ENCODE measurements at regions not wholly inside any gene's neighbourhood (a gene's known extent, or its start where the extent isn't known, plus 50 kb on each side); places are given as distances from the start of the nearest gene placed in this dataset.

GRCh38 chr20:55173601-55174000, 698.2 kb downstream of the DOK5 start:
- Histone ChIP-seq H3K27ac (no peak overlapping the region), H4K20me1 (no peaks in the 10 kb centered on the region), H3K9ac (no peak overlapping the region), H3K4me2 (no peak overlapping the region), H3K4me1 (peaks cover 0 to 17% (median 0%) of the 10 kb centered on the region in 10 experiments; a peak in 7 of 20 replicates), H3K36me3 (no peaks in the 10 kb centered on the region), H3K27me3 (no peaks in the 10 kb centered on the region), H3K4me3 (no peak overlapping the region), H3K9me3 (replicated peaks in 1 of 11) (no peaks in the 10 kb centered on the region)
- no peak for TF ChIP-seq Cebpa-rat (IDR thresholded peaks at IDR 0.05)

GRCh38 chr20:55172310-55173002, 697.1 kb downstream of the DOK5 start:
- Histone ChIP-seq H3K9ac (no peak overlapping the region), H4K20me1 (no peaks in the 10 kb centered on the region), H3K4me2 (no peak overlapping the region), H3K4me3 (no peak overlapping the region), H3K27ac (no peak overlapping the region), H3K27me3 (no peaks in the 10 kb centered on the region), H3K9me3 (replicated peaks in 1 of 11) (no peaks in the 10 kb centered on the region), H3K36me3 (no peaks in the 10 kb centered on the region), H3K4me1 (peaks cover 0 to 13% (median 0%) of the 10 kb centered on the region in 10 experiments; a peak in 7 of 20 replicates)
- no peak for TF ChIP-seq Cebpa-rat (IDR thresholded peaks at IDR 0.05)

- Histone ChIP-seq H3K27ac (no peak overlapping the region), H3K9me3 (replicated peaks in 1 of 11) (no peaks in the 10 kb centered on the region), H3K36me3 (no peaks in the 10 kb centered on the region), H3K4me1 (no peaks in the 10 kb centered on the region), H3K9ac (no peak overlapping the region), H3K4me2 (no peak overlapping the region), H4K20me1 (no peaks in the 10 kb centered on the region), H3K4me3 (no peak overlapping the region), H3K27me3 (no peaks in the 10 kb centered on the region)
- TF ChIP-seq Cebpa-rat (IDR thresholded peaks at IDR 0.05): no peak
These were observed 690.7 kb downstream of the DOK5 start for GRCh38 chr20:55166063-55166462.

- Histone ChIP-seq H3K27ac (no peak overlapping the region), H3K9me3 (replicated peaks in 1 of 11) (no peaks in the 10 kb centered on the region), H3K4me3 (no peak overlapping the region), H4K20me1 (no peaks in the 10 kb centered on the region), H3K9ac (no peak overlapping the region), H3K27me3 (no peaks in the 10 kb centered on the region), H3K36me3 (no peaks in the 10 kb centered on the region), H3K4me2 (no peak overlapping the region), H3K4me1 (no peaks in the 10 kb centered on the region)
- no peak for TF ChIP-seq Cebpa-rat (IDR thresholded peaks at IDR 0.05)
These were observed 685.6 kb downstream of the DOK5 start for GRCh38 chr20:55160996-55161395.

GRCh38 chr20:55160037-55160436, 684.6 kb downstream of the DOK5 start:
- Histone ChIP-seq H3K9ac (no peak overlapping the region), H3K36me3 (no peaks in the 10 kb centered on the region), H4K20me1 (no peaks in the 10 kb centered on the region), H3K4me3 (no peak overlapping the region), H3K27me3 (no peaks in the 10 kb centered on the region), H3K4me1 (no peaks in the 10 kb centered on the region), H3K9me3 (replicated peaks in 1 of 11) (no peaks in the 10 kb centered on the region), H3K4me2 (no peak overlapping the region), H3K27ac (no peak overlapping the region)
- no peak for TF ChIP-seq Cebpa-rat (IDR thresholded peaks at IDR 0.05)

- Histone ChIP-seq H3K36me3 (no peaks in the 10 kb centered on the region), H3K4me2 (no peak overlapping the region), H3K27ac (no peak overlapping the region), H3K9me3 (replicated peaks in 1 of 11) (no peaks in the 10 kb centered on the region), H3K4me3 (no peak overlapping the region), H3K27me3 (no peaks in the 10 kb centered on the region), H4K20me1 (no peaks in the 10 kb centered on the region), H3K9ac (no peak overlapping the region), H3K4me1 (no peaks in the 10 kb centered on the region)
- no peak for TF ChIP-seq Cebpa-rat (IDR thresholded peaks at IDR 0.05)
These were observed 683.8 kb downstream of the DOK5 start for GRCh38 chr20:55159230-55159629.

GRCh38 chr20:55158446-55158845, 683.1 kb downstream of the DOK5 start:
- Histone ChIP-seq H4K20me1 (no peaks in the 10 kb centered on the region), H3K9me3 (replicated peaks in 1 of 11) (peaks cover 0 to 4% (median 0%) of the 10 kb centered on the region in 11 experiments; a peak in 1 of 22 replicates), H3K9ac (no peak overlapping the region), H3K27me3 (no peaks in the 10 kb centered on the region), H3K4me2 (no peak overlapping the region), H3K4me1 (no peaks in the 10 kb centered on the region), H3K27ac (no peak overlapping the region), H3K36me3 (no peaks in the 10 kb centered on the region), H3K4me3 (no peak overlapping the region)
- no peak for TF ChIP-seq Cebpa-rat (IDR thresholded peaks at IDR 0.05)

- H4K20me1 ChIP-seq: no peaks in the 10 kb centered on the region
- H3K9ac ChIP-seq: no peak overlapping the region
These were observed 680.0 kb downstream of the DOK5 start for GRCh38 chr20:55155360-55155759.

GRCh38 chr20:55153001-55153645, 677.7 kb downstream of the DOK5 start:
- Histone ChIP-seq H3K9me3 (replicated peaks in 1 of 11) (peaks cover 0 to 4% (median 0%) of the 10 kb centered on the region in 11 experiments; a peak in 1 of 22 replicates), H3K4me2 (no peak overlapping the region), H3K9ac (no peak overlapping the region), H4K20me1 (no peaks in the 10 kb centered on the region), H3K36me3 (no peaks in the 10 kb centered on the region), H3K27ac (no peak overlapping the region), H3K4me1 (no peaks in the 10 kb centered on the region), H3K4me3 (no peak overlapping the region), H3K27me3 (no peaks in the 10 kb centered on the region)
- TF ChIP-seq Cebpa-rat (IDR thresholded peaks at IDR 0.05): no peak

More at GRCh38 chr20:55155360-55155759, 680.0 kb downstream of the DOK5 start:
- H3K4me2 ChIP-seq: no peak overlapping the region
- no peak for TF ChIP-seq Cebpa-rat (IDR thresholded peaks at IDR 0.05)
- no peak overlapping the region for H3K27ac ChIP-seq
- H3K36me3 ChIP-seq: no peaks in the 10 kb centered on the region
- H3K27me3 ChIP-seq: no peaks in the 10 kb centered on the region
- H3K4me1 ChIP-seq: no peaks in the 10 kb centered on the region
- peaks cover 0 to 4% (median 0%) of the 10 kb centered on the region in 11 experiments; a peak in 1 of 22 replicates for H3K9me3 ChIP-seq (replicated peaks in 1 of 11)
- H3K4me3 ChIP-seq: no peak overlapping the region

- Histone ChIP-seq H3K9ac (no peak overlapping the region), H3K36me3 (no peaks in the 10 kb centered on the region), H3K4me1 (no peaks in the 10 kb centered on the region), H3K4me3 (no peak overlapping the region), H3K27me3 (no peaks in the 10 kb centered on the region), H3K27ac (no peak overlapping the region), H4K20me1 (no peaks in the 10 kb centered on the region), H3K4me2 (no peak overlapping the region), H3K9me3 (replicated peaks in 1 of 11) (peaks cover 0 to 4% (median 0%) of the 10 kb centered on the region in 11 experiments; a peak in 1 of 22 replicates)
- TF ChIP-seq Cebpa-rat (IDR thresholded peaks at IDR 0.05): no peak
These were observed 675.8 kb downstream of the DOK5 start for GRCh38 chr20:55151171-55151570.

All from BLaER1 treated with 17β-estradiol and CSF1 and Interleukin-3, amounts not matched to agents 10 nM and 100 nM (cell line).